Stimulated activated CD8-positive, alpha-beta memory T cell treated with anti-CD3 and anti-CD28 coated beads, Interleukin-12 subunit alpha, Interleukin-12 subunit beta, amount 100 ng/mL, for 1 hour (primary cell): ENCODE measurements at regions not wholly inside any gene's neighbourhood (a gene's known extent, or its start where the extent isn't known, plus 50 kb on each side); places are given as distances from the start of the nearest gene placed in this dataset.

Experiments used
- DNase-seq: peaks from one replicate; pipeline ENCODE4 v3.0.0-alpha.2; 2020; ENCODE audit warnings: low read depth

DNA sequence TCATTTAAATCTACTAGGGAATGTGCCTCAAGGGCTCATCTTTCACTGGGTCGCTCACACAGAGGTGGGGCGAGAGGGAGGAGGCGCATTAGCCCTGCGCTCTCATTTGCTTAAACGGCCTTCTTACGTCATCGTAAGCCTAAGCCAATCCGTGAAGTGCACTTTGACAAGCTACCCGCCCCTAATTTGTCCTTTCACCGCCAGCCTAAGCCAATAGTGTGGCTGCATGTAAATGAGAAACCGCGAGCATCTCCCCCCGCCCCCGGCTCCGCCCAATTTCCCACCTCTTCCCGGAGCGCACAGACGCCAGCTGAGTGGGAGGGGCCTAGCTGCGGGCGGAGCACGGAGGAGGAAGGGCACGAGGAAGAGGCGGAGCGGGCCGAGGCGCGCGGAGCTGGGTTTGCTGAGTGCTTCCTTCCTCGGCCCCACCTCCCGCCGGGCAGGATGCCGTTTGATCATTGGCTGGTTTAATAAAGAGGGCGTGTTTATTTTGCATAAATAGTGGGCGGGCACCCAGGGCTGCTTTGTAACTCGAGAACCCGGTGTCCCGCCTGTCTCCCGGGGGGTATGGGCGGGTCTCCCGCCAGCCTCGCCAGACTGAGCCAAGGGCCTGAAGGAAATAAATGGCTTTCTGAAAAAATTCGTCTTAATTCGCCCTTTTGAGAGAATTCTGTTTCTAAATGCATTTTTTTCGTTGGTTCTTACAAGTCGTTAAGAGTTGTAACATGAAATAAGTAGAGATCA, 289.6 kb upstream of the NFE2L3 start:
- DNase-seq: peak; percentile 24

GRCh38 chr7:25863005-25863728, 288.8 kb upstream of the NFE2L3 start:
- DNase-seq: no peak

GRCh38 chr7:25863729-25864110, 288.3 kb upstream of the NFE2L3 start:
- no peak for DNase-seq

DNA sequence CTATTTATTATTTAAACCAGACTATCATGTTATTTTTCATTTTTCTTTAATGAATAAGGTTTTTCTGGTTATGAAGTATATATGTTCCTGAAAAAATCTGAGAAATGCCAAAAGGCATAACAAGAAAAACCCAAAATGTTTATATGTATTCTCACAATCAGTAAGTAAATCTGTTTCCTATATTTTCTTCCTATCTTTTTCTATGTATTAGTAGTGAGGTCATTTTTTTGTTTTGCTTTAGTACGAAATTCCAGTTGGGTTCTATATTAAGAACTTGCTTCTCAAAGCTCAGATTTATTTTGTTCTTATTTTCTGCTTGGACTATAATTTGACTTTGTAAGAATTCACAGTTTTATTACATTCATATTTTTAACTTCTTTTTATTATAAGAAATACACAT, 287.5 kb upstream of the NFE2L3 start:
- DNase-seq: no peak

GRCh38 chr7:25864943-25865751, 286.9 kb upstream of the NFE2L3 start:
- no peak for DNase-seq

- no peak for DNase-seq
These were observed 283.5 kb upstream of the NFE2L3 start for GRCh38 chr7:25868509-25868908.

- no peak for DNase-seq
These were observed 281.4 kb upstream of the NFE2L3 start for GRCh38 chr7:25870574-25870973.

DNA sequence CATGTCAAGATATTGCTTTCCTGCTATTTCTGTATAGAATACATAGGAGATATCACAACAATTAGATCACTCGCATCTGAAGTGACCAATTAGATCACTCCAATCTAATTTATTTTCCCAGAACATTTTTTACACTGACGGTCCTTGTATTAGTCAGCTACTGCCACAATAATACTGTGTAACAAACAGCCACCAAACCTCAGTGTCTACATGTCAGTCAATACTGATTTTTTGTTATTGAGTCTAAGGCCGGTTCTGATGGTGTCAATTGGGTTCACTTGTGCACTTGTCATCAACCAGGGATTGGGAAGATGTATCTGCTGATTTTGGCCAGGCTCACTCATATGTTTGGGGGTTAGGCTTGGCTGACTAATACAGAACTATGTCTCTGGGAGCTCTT, 275.9 kb upstream of the NFE2L3 start:
- no peak for DNase-seq

- no peak for DNase-seq
These were observed 273.9 kb upstream of the NFE2L3 start for GRCh38 chr7:25877802-25878789.

GRCh38 chr7:25879799-25880198, 272.2 kb upstream of the NFE2L3 start:
- DNase-seq: no peak

DNA sequence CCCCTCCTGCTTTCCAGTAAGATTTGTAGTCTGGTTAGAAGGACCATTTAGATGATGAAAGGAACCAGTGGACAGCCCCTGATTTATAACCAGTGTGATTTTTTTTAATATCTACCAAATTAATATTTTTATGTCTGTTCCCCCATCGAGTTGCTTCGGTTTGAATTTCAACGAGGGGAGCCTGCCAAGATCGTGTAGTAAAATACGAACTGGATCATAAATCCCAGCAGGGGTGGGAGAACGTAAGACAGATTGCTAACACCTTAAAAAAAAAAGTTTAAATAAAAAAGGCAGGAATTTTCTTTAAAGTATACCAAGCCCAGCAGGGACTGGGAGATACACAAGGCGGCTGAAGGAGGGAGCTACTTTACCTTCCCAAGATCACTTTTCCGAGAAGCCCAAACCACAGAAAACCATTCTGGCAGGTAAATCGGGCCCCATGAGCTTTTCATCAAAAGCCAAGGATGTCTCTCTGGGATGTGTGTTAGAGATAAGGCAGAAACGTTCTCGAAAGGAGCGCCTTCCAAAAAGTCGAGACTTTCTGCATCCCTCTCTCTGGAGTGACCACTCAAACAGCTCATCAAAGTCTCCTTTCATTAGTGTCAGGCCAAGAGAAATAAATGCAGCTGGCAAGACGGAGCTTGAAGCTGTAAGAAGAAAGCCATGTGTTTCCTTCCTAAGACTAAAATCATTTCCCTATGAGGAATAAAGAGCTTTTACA, 270.5 kb upstream of the NFE2L3 start:
- DNase-seq: no peak

- no peak for DNase-seq
These were observed 269.7 kb upstream of the NFE2L3 start for GRCh38 chr7:25882151-25882773.

GRCh38 chr7:25884265-25884828, 267.7 kb upstream of the NFE2L3 start:
- DNase-seq: no peak

GRCh38 chr7:25885057-25885576, 266.9 kb upstream of the NFE2L3 start:
- no peak for DNase-seq

GRCh38 chr7:25886387-25887240, 265.4 kb upstream of the NFE2L3 start:
- no peak for DNase-seq

- no peak for DNase-seq
These were observed 264.7 kb upstream of the NFE2L3 start for GRCh38 chr7:25887266-25887665.

DNA sequence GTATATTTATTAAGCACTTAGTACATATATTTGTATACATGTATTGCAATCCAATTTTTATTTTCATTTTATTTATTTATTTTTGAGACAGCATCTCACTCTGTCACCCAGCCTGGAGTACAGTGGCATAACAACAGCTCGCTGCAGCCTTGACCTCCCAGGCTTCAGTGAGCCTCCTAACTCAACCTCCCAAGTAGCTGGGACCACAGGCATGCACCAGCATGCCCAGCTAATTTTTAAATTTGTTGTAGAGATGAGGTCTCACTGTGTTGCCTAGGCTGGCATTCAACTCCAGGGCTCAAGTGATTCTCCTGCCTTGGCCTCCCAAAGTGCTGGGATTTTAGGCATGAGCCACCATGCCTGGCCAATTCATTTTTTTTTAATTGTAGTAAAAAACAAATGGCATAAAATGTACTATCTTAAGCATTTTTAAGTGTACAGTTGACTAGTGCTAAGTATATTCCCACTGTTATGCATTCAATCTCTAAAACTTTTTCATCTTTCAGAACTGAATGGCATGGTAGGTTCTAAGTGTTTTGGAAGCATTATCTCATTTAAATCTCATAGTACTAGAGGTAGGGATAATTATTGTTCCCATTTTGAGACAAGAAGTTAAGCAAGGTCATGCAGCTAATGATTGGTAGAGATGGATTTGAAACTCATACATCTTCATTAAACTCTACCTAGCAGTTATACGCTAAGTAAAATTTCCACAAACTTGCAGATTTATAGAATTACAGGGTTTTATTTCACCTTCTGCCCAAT, 264.0 kb upstream of the NFE2L3 start:
- DNase-seq: no peak

- no peak for DNase-seq
These were observed 262.2 kb upstream of the NFE2L3 start for GRCh38 chr7:25889765-25890164.
